GM18907 (cell line): ENCODE measurements at regions not wholly inside any gene's neighbourhood (a gene's known extent, or its start where the extent isn't known, plus 50 kb on each side); places are given as distances from the start of the nearest gene placed in this dataset.

Source experiments
- ATAC-seq: cut with Tn5 transposase; IDR thresholded peaks from one replicate; pipeline ENCODE4 v1.9.1; 2021; ENCODE audit warnings: mild to moderate bottlenecking, moderate library complexity; ENCODE audit not compliant: unreplicated experiment

GRCh38 chr1:224564454-224565084 lies 51.5 kb upstream of the CNIH3 start:
- no peak for ATAC-seq

GRCh38 chr1:224565186-224565585 lies 50.9 kb upstream of the CNIH3 start:
- ATAC-seq: no peak

- no peak for ATAC-seq
Measured at GRCh38 chr1:224565611-224566406, 50.3 kb upstream of the CNIH3 start.
